GM12874 (cell line): ENCODE measurements at regions not wholly inside any gene's neighbourhood (a gene's known extent, or its start where the extent isn't known, plus 50 kb on each side); places are given as distances from the start of the nearest gene placed in this dataset.

Experiments
- TF ChIP-seq, protein P1 (sequence below): IDR thresholded peaks from 2 replicates; pipeline ENCODE4 v1.5.1; 2011; ENCODE audit warnings: low read depth, mild to moderate bottlenecking, control low read depth, low read length, moderate library complexity; ENCODE audit not compliant: insufficient read depth

GRCh38 chr13:107941345-107942029 lies 273.8 kb downstream of the LIG4 start:
- TF ChIP-seq, protein P1, sequence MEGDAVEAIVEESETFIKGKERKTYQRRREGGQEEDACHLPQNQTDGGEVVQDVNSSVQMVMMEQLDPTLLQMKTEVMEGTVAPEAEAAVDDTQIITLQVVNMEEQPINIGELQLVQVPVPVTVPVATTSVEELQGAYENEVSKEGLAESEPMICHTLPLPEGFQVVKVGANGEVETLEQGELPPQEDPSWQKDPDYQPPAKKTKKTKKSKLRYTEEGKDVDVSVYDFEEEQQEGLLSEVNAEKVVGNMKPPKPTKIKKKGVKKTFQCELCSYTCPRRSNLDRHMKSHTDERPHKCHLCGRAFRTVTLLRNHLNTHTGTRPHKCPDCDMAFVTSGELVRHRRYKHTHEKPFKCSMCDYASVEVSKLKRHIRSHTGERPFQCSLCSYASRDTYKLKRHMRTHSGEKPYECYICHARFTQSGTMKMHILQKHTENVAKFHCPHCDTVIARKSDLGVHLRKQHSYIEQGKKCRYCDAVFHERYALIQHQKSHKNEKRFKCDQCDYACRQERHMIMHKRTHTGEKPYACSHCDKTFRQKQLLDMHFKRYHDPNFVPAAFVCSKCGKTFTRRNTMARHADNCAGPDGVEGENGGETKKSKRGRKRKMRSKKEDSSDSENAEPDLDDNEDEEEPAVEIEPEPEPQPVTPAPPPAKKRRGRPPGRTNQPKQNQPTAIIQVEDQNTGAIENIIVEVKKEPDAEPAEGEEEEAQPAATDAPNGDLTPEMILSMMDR, result no peak

GRCh38 chr13:107937848-107938247 lies 277.5 kb downstream of the LIG4 start:
- TF ChIP-seq, protein P1, result no peak

- TF ChIP-seq, protein P1, result no peak
Measured at GRCh38 chr13:107931056-107931455, 284.3 kb downstream of the LIG4 start.

DNA sequence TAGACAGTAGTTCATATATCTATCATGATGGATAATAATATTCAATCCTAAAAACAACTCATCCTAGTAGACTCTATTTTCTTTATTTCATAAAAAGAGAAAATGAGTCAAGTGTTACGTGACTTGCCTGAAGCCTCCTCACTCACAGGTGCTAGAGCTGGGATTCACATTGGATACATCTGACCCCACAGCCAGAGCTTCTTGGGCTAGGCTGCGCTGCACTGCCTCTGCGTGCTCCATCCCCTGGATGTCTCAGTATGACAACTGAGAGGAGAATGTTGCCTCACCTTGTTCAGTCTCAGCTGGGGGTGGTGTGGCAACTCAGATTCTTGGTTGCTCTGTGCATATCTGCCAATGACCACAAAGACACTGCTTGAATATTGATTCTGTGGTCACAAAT lies 286.6 kb downstream of the LIG4 start:
- TF ChIP-seq, protein P1, result no peak

- TF ChIP-seq, protein P1, result no peak
Measured at GRCh38 chr13:107927557-107927956, 287.8 kb downstream of the LIG4 start.

GRCh38 chr13:107912745-107913144 lies 302.6 kb downstream of the LIG4 start:
- TF ChIP-seq, protein P1, result no peak

- TF ChIP-seq, protein P1, result no peak
Measured at GRCh38 chr13:107907065-107907805, 308.1 kb downstream of the LIG4 start.
